Thyroid gland (tissue), 4 donors: ENCODE measurements at regions not wholly inside any gene's neighbourhood (a gene's known extent, or its start where the extent isn't known, plus 50 kb on each side); places are given as distances from the start of the nearest gene placed in this dataset.

Experiments
- DNase-seq, 2 donors: peaks; one replicate each; pipeline ENCODE4 v3.0.0-alpha.2; 2019
- H3K27ac ChIP-seq, 3 donors: fragments of 200-600 bp; sonication (generic); 1 replicate in 2 of 3; 2 replicates in 1 of 3; pipeline ENCODE4 v1.5.1; 2016 to 2019; ENCODE audit warnings: mild to moderate bottlenecking in 1 of 3, moderate library complexity in 1 of 3
- H3K27me3 ChIP-seq: fragments of 200-600 bp; sonication (generic); one replicate; pipeline ENCODE4 v1.5.1; 2019
- H3K36me3 ChIP-seq, 2 donors: fragments of 200-600 bp; sonication (generic); one replicate each; pipeline ENCODE4 v1.5.1; 2016 to 2019
- H3K4me1 ChIP-seq, 2 donors: fragments of 200-600 bp; sonication (generic); one replicate each; pipeline ENCODE4 v1.5.1; 2017 to 2019
- H3K4me3 ChIP-seq, 3 donors: fragments of 200-600 bp; sonication (generic); replicated peaks in 1 of 3; 1 replicate in 2 of 3; 2 replicates in 1 of 3; pipeline ENCODE4 v1.5.1; 2016; ENCODE audit warnings: mild to moderate bottlenecking in 1 of 3
- H3K9me3 ChIP-seq: fragments of 200-600 bp; sonication (generic); one replicate; pipeline ENCODE4 v1.5.1; 2017
- CTCF ChIP-seq, 6 experiments: fragments of 200-600 bp in 3 of 6; fragments of 450-650 bp in 3 of 6; sonication (generic) in 3 of 6; IDR thresholded peaks; one replicate each; pipeline ENCODE4 v1.5.1; 2016 to 2019; ENCODE audit warnings: antibody characterized with exemption in 6 of 6, mild to moderate bottlenecking in 2 of 6, inconsistent platforms in 1 of 6, moderate library complexity in 1 of 6
- POLR2A ChIP-seq, 2 donors: fragments of 450-650 bp; IDR thresholded peaks; one replicate each; pipeline ENCODE4 v1.6.1; 2017; ENCODE audit warnings: antibody characterized with exemption in 2 of 2, mild to moderate bottlenecking in 2 of 2, moderate library complexity in 1 of 2
- whole genome bisulfite sequencing, 2 donors: methylation state at CpG; one replicate each; pipeline ENCODE4 v1.1.5; 2017; 5-methylcytosine and 5-hydroxymethylcytosine counted together
- intact Hi-C: fragments of 100-400 bp; cut with DNase I; formaldehyde crosslinking; loops from one replicate; pipeline ENCODE4 v1.15.1; 2023

- TF ChIP-seq POLR2A (IDR thresholded peaks at IDR 0.05) (no peak), CTCF (IDR thresholded peaks at IDR 0.05) (no peak)
- 79 to 92% methylated on average over 5 to 10 of the region's 10 CpGs for WGBS, 2 donors
- Histone ChIP-seq H3K9me3 (no peaks in the 10 kb centered on the region), H3K27me3 (no peaks in the 10 kb centered on the region), H3K4me1 (no peaks in the 10 kb centered on the region), H3K27ac (no peak overlapping the region), H3K36me3 (no peaks in the 10 kb centered on the region), H3K4me3 (no peak overlapping the region)
- intact Hi-C loops, result no loop called here
- no peak for DNase-seq
Observed at GRCh38 chr10:36692759-36693158, 432.6 kb upstream of the ANKRD30A start.

- WGBS, 2 donors, result 93 to 95% methylated on average over 1 of the region's 1 CpG
- intact Hi-C loops, result no loop called here
- no peaks in the 10 kb centered on the region for H3K9me3 ChIP-seq
- DNase-seq, result no peak
- no peak overlapping the region for H3K27ac ChIP-seq
- H3K36me3 ChIP-seq, result no peaks in the 10 kb centered on the region
- TF ChIP-seq POLR2A (IDR thresholded peaks at IDR 0.05) (no peak), CTCF (IDR thresholded peaks at IDR 0.05) (no peak)
- no peaks in the 10 kb centered on the region for H3K4me1 ChIP-seq
- no peaks in the 10 kb centered on the region for H3K27me3 ChIP-seq
- no peak overlapping the region for H3K4me3 ChIP-seq
Observed at GRCh38 chr10:36688717-36689116, 436.7 kb upstream of the ANKRD30A start.

GRCh38 chr10:36683421-36683820 is 442.0 kb upstream of the ANKRD30A start:
- Histone ChIP-seq H3K27me3 (no peaks in the 10 kb centered on the region), H3K9me3 (no peaks in the 10 kb centered on the region), H3K36me3 (no peaks in the 10 kb centered on the region), H3K4me3 (no peak overlapping the region), H3K4me1 (no peaks in the 10 kb centered on the region), H3K27ac (no peak overlapping the region)
- intact Hi-C loops, result no loop called here
- 65 to 70% methylated on average over 2 of the region's 2 CpGs for WGBS, 2 donors
- DNase-seq, result no peak
- TF ChIP-seq CTCF (IDR thresholded peaks at IDR 0.05) (no peak), POLR2A (IDR thresholded peaks at IDR 0.05) (no peak)

GRCh38 chr10:36681751-36682632 is 443.4 kb upstream of the ANKRD30A start:
- DNase-seq, result no peak
- TF ChIP-seq CTCF (IDR thresholded peaks at IDR 0.05) (no peak), POLR2A (IDR thresholded peaks at IDR 0.05) (no peak)
- Histone ChIP-seq H3K9me3 (no peaks in the 10 kb centered on the region), H3K36me3 (no peaks in the 10 kb centered on the region), H3K4me1 (no peaks in the 10 kb centered on the region), H3K4me3 (no peak overlapping the region), H3K27me3 (no peaks in the 10 kb centered on the region), H3K27ac (no peak overlapping the region)
- WGBS, 2 donors, result 91 to 95% methylated on average over 4 of the region's 4 CpGs
- intact Hi-C loops, result no loop called here

GRCh38 chr10:36679554-36679953 is 445.8 kb upstream of the ANKRD30A start:
- H3K36me3 ChIP-seq, result no peaks in the 10 kb centered on the region
- H3K27ac ChIP-seq, result no peak overlapping the region
- TF ChIP-seq POLR2A (IDR thresholded peaks at IDR 0.05) (no peak), CTCF (IDR thresholded peaks at IDR 0.05) (no peak)
- WGBS, 2 donors, result 85 to 86% methylated on average over 9 of the region's 9 CpGs
- intact Hi-C loops, result no loop called here
- H3K27me3 ChIP-seq, result no peaks in the 10 kb centered on the region
- peak in 1 of 2 donors; percentile 10 for DNase-seq
- no peaks in the 10 kb centered on the region for H3K9me3 ChIP-seq
- H3K4me1 ChIP-seq, result no peaks in the 10 kb centered on the region
- H3K4me3 ChIP-seq, result no peak overlapping the region
